ENCODE measurements at regions not wholly inside any gene's neighbourhood (a gene's known extent, or its start where the extent isn't known, plus 50 kb on each side); places are given as distances from the start of the nearest gene placed in this dataset.

DNA sequence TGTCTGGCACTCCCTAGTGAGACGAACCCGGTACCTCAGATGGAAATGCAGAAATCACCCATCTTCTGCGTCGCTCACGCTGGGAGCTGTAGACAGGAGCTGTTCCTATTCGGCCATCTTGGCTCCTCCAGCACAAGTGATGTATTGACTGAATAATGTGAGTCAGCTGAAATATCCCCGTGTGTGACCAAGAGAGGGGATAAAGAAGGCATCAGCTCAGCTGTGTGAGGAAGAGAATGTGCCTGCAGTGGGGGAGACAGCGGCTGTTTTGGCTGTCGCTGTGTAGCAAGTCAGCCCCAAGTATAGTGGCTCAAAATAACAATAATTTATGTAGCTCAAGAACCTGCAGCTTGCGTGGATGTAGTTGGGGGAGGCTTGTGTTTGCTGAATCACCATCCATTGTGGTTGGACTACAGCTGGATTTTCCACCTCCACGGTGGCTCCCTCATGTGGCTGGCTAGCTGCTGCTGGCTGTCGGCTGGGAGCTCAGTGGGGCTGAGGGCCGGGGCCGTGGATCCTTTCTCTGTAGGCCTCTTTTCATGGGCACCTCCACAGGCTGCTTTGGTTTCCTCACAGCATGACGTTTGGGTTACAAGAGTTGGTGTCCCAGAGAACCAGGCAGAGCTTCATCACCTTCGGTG lies 434.5 kb downstream of the CCSER2 start:
- Mint-ChIP-seq H3K4me1 (peaks cover 10% of the 10 kb centered on the region; the same call in 2 of the 3 replicates), H3K36me3 (ENCODE audit: low read depth) (no peaks in the 10 kb centered on the region), H3K4me3 (peak overlapping the region; percentile 46; the same call in 2 of the 3 replicates), H3K27ac (peak overlapping the region; percentile 61; the same call in 1 of the 2 replicates), H3K27me3 (ENCODE audit: insufficient read depth, low read depth, poor library complexity) (peaks cover 2% of the 10 kb centered on the region), H3K9me3 (peaks cover 2% of the 10 kb centered on the region; the same call in 1 of the 3 replicates)
- Histone ChIP-seq H3K4me2 (peak overlapping the region; percentile 68), H2AFZ (peak overlapping the region; percentile 84; the same call in 1 of the 2 replicates), H3K4me3 (peak overlapping the region; percentile 41; the same call in 1 of the 2 replicates), H3K36me3 (ENCODE audit: insufficient read depth) (0 out of 2 replicates have a peak, but pooled peaks cover 7% of the 10 kb centered on the region), H3F3A (replicated peaks; ENCODE audit: low read depth) (no peaks in the 10 kb centered on the region), H4K20me1 (replicated peaks; ENCODE audit: insufficient read depth) (no peaks in the 10 kb centered on the region), H3K79me2 (replicated peaks; ENCODE audit: insufficient read depth) (no peaks in the 10 kb centered on the region), H3K27ac (ENCODE audit: low read depth) (no peak overlapping the region), H3K9me2 (ENCODE audit: insufficient read depth) (no peaks in the 10 kb centered on the region; the same call in 1 of the 2 replicates), H3K4me1 (ENCODE audit: insufficient read depth) (no peaks in the 10 kb centered on the region), H3K27me3 (ENCODE audit: insufficient read depth) (no peaks in the 10 kb centered on the region)
- peak; percentile 85 for ATAC-seq
- TF ChIP-seq ZNF114 (CRISPR knock-in tag; IDR thresholded peaks at IDR 0.05) (no peak), CREB1 (CRISPR knock-in tag; IDR thresholded peaks at IDR 0.05; ENCODE audit: low read depth) (no peak), EZH2phosphoT487 (IDR thresholded peaks at IDR 0.05; ENCODE audit: unreplicated experiment) (no peak), POLR2AphosphoS5 (IDR thresholded peaks at IDR 0.05; ENCODE audit: low read depth) (no peak)
- TF ChIP-seq, protein P1, sequence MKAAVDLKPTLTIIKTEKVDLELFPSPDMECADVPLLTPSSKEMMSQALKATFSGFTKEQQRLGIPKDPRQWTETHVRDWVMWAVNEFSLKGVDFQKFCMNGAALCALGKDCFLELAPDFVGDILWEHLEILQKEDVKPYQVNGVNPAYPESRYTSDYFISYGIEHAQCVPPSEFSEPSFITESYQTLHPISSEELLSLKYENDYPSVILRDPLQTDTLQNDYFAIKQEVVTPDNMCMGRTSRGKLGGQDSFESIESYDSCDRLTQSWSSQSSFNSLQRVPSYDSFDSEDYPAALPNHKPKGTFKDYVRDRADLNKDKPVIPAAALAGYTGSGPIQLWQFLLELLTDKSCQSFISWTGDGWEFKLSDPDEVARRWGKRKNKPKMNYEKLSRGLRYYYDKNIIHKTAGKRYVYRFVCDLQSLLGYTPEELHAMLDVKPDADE (IDR thresholded peaks at IDR 0.05): no peak
- TF ChIP-seq, protein P2, sequence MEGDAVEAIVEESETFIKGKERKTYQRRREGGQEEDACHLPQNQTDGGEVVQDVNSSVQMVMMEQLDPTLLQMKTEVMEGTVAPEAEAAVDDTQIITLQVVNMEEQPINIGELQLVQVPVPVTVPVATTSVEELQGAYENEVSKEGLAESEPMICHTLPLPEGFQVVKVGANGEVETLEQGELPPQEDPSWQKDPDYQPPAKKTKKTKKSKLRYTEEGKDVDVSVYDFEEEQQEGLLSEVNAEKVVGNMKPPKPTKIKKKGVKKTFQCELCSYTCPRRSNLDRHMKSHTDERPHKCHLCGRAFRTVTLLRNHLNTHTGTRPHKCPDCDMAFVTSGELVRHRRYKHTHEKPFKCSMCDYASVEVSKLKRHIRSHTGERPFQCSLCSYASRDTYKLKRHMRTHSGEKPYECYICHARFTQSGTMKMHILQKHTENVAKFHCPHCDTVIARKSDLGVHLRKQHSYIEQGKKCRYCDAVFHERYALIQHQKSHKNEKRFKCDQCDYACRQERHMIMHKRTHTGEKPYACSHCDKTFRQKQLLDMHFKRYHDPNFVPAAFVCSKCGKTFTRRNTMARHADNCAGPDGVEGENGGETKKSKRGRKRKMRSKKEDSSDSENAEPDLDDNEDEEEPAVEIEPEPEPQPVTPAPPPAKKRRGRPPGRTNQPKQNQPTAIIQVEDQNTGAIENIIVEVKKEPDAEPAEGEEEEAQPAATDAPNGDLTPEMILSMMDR (conservative IDR thresholded peaks at IDR 0.05; ENCODE audit: low read depth in 2 of 2): peak in 1 of 2 experiments; percentile 46; a peak in 2 of 4 replicates
- TF ChIP-seq, protein P3, sequence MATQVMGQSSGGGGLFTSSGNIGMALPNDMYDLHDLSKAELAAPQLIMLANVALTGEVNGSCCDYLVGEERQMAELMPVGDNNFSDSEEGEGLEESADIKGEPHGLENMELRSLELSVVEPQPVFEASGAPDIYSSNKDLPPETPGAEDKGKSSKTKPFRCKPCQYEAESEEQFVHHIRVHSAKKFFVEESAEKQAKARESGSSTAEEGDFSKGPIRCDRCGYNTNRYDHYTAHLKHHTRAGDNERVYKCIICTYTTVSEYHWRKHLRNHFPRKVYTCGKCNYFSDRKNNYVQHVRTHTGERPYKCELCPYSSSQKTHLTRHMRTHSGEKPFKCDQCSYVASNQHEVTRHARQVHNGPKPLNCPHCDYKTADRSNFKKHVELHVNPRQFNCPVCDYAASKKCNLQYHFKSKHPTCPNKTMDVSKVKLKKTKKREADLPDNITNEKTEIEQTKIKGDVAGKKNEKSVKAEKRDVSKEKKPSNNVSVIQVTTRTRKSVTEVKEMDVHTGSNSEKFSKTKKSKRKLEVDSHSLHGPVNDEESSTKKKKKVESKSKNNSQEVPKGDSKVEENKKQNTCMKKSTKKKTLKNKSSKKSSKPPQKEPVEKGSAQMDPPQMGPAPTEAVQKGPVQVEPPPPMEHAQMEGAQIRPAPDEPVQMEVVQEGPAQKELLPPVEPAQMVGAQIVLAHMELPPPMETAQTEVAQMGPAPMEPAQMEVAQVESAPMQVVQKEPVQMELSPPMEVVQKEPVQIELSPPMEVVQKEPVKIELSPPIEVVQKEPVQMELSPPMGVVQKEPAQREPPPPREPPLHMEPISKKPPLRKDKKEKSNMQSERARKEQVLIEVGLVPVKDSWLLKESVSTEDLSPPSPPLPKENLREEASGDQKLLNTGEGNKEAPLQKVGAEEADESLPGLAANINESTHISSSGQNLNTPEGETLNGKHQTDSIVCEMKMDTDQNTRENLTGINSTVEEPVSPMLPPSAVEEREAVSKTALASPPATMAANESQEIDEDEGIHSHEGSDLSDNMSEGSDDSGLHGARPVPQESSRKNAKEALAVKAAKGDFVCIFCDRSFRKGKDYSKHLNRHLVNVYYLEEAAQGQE (IDR thresholded peaks at IDR 0.05; ENCODE audit: unreplicated experiment): no peak
- DNase-seq (ENCODE audit: low spot score): peak; percentile 21

DNA sequence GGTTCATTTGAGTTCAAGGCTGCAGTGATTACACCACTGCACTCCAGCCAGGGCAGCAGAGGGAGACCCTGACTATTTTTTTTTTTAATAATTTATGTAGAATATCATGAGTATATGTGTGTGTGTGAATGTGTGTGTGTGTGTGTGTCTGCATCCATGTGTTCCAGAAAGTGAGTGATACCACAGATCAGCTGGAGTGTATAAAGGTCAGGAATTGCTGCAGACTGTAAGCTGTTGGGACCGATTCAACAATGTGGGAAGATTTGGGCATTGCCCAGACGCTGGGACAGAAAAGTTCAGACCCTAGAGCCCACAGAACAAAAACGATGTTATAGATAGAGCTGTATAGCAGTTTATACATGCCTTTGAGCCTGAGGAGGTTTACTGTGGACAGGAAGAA lies 435.6 kb downstream of the CCSER2 start:
- Histone ChIP-seq H3K79me2 (replicated peaks; ENCODE audit: insufficient read depth) (no peaks in the 10 kb centered on the region), H3K27ac (ENCODE audit: low read depth) (no peak overlapping the region), H3K9me2 (ENCODE audit: insufficient read depth) (no peaks in the 10 kb centered on the region; the same call in 1 of the 2 replicates), H3K4me2 (no peak overlapping the region), H3K4me1 (ENCODE audit: insufficient read depth) (no peaks in the 10 kb centered on the region), H3K4me3 (no peak overlapping the region), H3F3A (replicated peaks; ENCODE audit: low read depth) (no peaks in the 10 kb centered on the region), H4K20me1 (replicated peaks; ENCODE audit: insufficient read depth) (no peaks in the 10 kb centered on the region), H3K36me3 (ENCODE audit: insufficient read depth) (peaks cover 7% of the 10 kb centered on the region; the same call in 1 of the 2 replicates), H3K27me3 (ENCODE audit: insufficient read depth) (no peaks in the 10 kb centered on the region), H2AFZ (no peak overlapping the region)
- DNase-seq (ENCODE audit: low spot score) (no peak), ATAC-seq (no peak)
- Mint-ChIP-seq H3K27ac (no peak overlapping the region), H3K9me3 (peaks cover 2% of the 10 kb centered on the region; the same call in 1 of the 3 replicates), H3K36me3 (ENCODE audit: low read depth) (no peaks in the 10 kb centered on the region), H3K4me3 (no peak overlapping the region), H3K4me1 (peaks cover 10% of the 10 kb centered on the region; the same call in 2 of the 3 replicates), H3K27me3 (ENCODE audit: insufficient read depth, low read depth, poor library complexity) (peaks cover 2% of the 10 kb centered on the region)
- TF ChIP-seq, protein P4, sequence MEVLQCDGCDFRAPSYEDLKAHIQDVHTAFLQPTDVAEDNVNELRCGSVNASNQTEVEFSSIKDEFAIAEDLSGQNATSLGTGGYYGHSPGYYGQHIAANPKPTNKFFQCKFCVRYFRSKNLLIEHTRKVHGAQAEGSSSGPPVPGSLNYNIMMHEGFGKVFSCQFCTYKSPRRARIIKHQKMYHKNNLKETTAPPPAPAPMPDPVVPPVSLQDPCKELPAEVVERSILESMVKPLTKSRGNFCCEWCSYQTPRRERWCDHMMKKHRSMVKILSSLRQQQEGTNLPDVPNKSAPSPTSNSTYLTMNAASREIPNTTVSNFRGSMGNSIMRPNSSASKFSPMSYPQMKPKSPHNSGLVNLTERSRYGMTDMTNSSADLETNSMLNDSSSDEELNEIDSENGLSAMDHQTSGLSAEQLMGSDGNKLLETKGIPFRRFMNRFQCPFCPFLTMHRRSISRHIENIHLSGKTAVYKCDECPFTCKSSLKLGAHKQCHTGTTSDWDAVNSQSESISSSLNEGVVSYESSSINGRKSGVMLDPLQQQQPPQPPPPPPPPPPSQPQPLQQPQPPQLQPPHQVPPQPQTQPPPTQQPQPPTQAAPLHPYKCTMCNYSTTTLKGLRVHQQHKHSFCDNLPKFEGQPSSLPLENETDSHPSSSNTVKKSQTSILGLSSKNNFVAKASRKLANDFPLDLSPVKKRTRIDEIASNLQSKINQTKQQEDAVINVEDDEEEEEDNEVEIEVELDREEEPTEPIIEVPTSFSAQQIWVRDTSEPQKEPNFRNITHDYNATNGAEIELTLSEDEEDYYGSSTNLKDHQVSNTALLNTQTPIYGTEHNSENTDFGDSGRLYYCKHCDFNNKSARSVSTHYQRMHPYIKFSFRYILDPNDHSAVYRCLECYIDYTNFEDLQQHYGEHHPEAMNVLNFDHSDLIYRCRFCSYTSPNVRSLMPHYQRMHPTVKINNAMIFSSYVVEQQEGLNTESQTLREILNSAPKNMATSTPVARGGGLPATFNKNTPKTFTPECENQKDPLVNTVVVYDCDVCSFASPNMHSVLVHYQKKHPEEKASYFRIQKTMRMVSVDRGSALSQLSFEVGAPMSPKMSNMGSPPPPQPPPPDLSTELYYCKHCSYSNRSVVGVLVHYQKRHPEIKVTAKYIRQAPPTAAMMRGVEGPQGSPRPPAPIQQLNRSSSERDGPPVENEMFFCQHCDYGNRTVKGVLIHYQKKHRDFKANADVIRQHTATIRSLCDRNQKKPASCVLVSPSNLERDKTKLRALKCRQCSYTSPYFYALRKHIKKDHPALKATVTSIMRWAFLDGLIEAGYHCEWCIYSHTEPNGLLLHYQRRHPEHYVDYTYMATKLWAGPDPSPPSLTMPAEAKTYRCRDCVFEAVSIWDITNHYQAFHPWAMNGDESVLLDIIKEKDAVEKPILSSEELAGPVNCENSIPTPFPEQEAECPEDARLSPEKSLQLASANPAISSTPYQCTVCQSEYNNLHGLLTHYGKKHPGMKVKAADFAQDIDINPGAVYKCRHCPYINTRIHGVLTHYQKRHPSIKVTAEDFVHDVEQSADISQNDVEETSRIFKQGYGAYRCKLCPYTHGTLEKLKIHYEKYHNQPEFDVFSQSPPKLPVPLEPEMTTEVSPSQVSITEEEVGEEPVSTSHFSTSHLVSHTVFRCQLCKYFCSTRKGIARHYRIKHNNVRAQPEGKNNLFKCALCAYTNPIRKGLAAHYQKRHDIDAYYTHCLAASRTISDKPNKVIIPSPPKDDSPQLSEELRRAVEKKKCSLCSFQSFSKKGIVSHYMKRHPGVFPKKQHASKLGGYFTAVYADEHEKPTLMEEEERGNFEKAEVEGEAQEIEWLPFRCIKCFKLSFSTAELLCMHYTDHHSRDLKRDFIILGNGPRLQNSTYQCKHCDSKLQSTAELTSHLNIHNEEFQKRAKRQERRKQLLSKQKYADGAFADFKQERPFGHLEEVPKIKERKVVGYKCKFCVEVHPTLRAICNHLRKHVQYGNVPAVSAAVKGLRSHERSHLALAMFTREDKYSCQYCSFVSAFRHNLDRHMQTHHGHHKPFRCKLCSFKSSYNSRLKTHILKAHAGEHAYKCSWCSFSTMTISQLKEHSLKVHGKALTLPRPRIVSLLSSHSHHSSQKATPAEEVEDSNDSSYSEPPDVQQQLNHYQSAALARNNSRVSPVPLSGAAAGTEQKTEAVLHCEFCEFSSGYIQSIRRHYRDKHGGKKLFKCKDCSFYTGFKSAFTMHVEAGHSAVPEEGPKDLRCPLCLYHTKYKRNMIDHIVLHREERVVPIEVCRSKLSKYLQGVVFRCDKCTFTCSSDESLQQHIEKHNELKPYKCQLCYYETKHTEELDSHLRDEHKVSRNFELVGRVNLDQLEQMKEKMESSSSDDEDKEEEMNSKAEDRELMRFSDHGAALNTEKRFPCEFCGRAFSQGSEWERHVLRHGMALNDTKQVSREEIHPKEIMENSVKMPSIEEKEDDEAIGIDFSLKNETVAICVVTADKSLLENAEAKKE (CRISPR knock-in tag; IDR thresholded peaks at IDR 0.05): no peak

Measured in GM23338 (cell line).